Gastroesophageal sphincter (tissue), 3 donors: ENCODE measurements at regions not wholly inside any gene's neighbourhood (a gene's known extent, or its start where the extent isn't known, plus 50 kb on each side); places are given as distances from the start of the nearest gene placed in this dataset.

Experiments
- CTCF ChIP-seq, 4 experiments: fragments of 200-600 bp in 2 of 4; fragments of 450-650 bp in 2 of 4; sonication (generic) in 1 of 4; IDR thresholded peaks; one replicate each; pipeline ENCODE4 v1.5.1; 2017 to 2019; ENCODE audit warnings: antibody characterized with exemption in 4 of 4, mild to moderate bottlenecking in 2 of 4, moderate library complexity in 2 of 4
- POLR2A ChIP-seq, 2 donors: fragments of 450-650 bp; IDR thresholded peaks; one replicate each; pipeline ENCODE4 v1.6.1; 2017; ENCODE audit warnings: antibody characterized with exemption in 2 of 2, mild to moderate bottlenecking in 2 of 2, moderate library complexity in 1 of 2
- POLR2AphosphoS5 ChIP-seq: sonication (generic); formaldehyde crosslinking; IDR thresholded peaks from one replicate; pipeline ENCODE4 v1.6.1; 2017; ENCODE audit warnings: antibody characterized with exemption

DNA sequence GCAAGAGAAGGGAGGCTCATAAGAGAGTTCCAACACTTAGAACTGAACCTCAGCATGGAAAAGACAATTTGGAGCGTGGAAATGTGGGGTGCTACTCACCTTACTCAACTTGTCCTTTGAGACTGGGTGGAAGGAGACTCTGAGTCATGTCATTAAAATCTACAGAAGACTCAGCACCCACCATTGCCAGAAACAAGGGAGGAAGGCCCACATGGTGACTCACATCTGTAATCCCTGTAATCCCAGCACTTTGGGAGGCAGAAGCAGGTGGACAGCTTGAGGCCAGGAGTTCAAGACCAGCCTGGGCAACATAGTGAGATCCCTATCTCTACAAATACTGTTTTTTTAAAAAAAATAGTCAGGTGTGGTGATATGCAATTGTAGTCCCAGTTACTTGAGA lies 161.9 kb upstream of the UBE3A start:
- no peak for TF ChIP-seq CTCF (IDR thresholded peaks at IDR 0.05)
- no peak for TF ChIP-seq POLR2AphosphoS5
- TF ChIP-seq POLR2A (IDR thresholded peaks at IDR 0.05), result no peak
